Stomach (tissue), 4 donors: ENCODE measurements at regions not wholly inside any gene's neighbourhood (a gene's known extent, or its start where the extent isn't known, plus 50 kb on each side); places are given as distances from the start of the nearest gene placed in this dataset.

Source experiments
- CTCF ChIP-seq, 7 experiments: fragments of 450-650 bp in 4 of 7; fragments of 200-600 bp in 3 of 7; sonication (generic) in 3 of 7; IDR thresholded peaks; one replicate each; pipeline ENCODE4 v1.5.1; 2016 to 2019; ENCODE audit warnings: antibody characterized with exemption in 7 of 7, control low read depth in 2 of 7, mild to moderate bottlenecking in 1 of 7
- EP300 ChIP-seq: sonication (generic); formaldehyde crosslinking; IDR thresholded peaks from one replicate; pipeline ENCODE4 v1.6.1; 2017; ENCODE audit warnings: antibody characterized with exemption
- POLR2A ChIP-seq, 4 donors: fragments of 450-650 bp; IDR thresholded peaks; one replicate each; pipeline ENCODE4 v1.6.1; 2016; ENCODE audit warnings: antibody characterized with exemption in 4 of 4, control low read depth in 2 of 4, mild to moderate bottlenecking in 1 of 4, moderate library complexity in 1 of 4

- TF ChIP-seq CTCF (IDR thresholded peaks at IDR 0.05) (no peak), EP300 (no peak), POLR2A (IDR thresholded peaks at IDR 0.05) (no peak)
These were observed 358.1 kb upstream of the RARB start for GRCh38 chr3:25069970-25070369.
